Uterus (tissue), 2 donors: ENCODE measurements at regions not wholly inside any gene's neighbourhood (a gene's known extent, or its start where the extent isn't known, plus 50 kb on each side); places are given as distances from the start of the nearest gene placed in this dataset.

ENCODE experiments used
- CTCF ChIP-seq, 4 experiments: fragments of 200-600 bp in 2 of 4; fragments of 450-650 bp in 2 of 4; sonication (generic) in 2 of 4; IDR thresholded peaks; one replicate each; pipeline ENCODE4 v1.5.1; 2016 to 2019; ENCODE audit warnings: antibody characterized with exemption in 4 of 4, mild to moderate bottlenecking in 2 of 4, moderate library complexity in 1 of 4
- POLR2A ChIP-seq, 2 donors: fragments of 450-650 bp; IDR thresholded peaks; one replicate each; pipeline ENCODE4 v1.6.1; 2016; ENCODE audit warnings: antibody characterized with exemption in 2 of 2, mild to moderate bottlenecking in 1 of 2, moderate library complexity in 1 of 2

GRCh38 chr5:89816038-89816437 is 593.5 kb downstream of the CETN3 start:
- TF ChIP-seq CTCF (IDR thresholded peaks at IDR 0.05) (no peak), POLR2A (IDR thresholded peaks at IDR 0.05) (no peak)
